ENCODE measurements at regions not wholly inside any gene's neighbourhood (a gene's known extent, or its start where the extent isn't known, plus 50 kb on each side); places are given as distances from the start of the nearest gene placed in this dataset.

DNA sequence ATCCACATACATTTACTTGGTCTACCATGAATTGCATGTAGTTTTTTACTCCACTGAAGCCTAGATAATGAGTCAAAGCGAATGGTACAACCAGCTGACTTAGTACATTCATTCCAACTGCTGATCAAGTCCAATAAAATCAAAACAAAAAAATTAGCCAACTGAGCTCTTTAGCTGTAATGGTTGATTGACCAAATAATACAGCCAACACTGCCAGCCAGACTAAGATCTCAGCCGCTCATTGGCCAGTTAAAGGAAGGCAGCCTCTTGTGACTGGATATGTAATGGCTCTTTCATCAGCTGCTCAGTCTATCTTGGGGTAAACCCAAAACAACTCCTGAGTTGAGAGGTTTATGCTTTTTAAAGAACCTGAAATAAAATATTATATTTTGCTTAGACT is 204.3 kb upstream of the RSPO3 start:
- Histone ChIP-seq H3K36me3 (ENCODE audit: insufficient read depth, low read length) (no peaks in the 10 kb centered on the region), H3K4me2 (ENCODE audit: low read length) (no peak overlapping the region), H3K9ac (ENCODE audit: low read length) (no peak overlapping the region), H3K4me1 (ENCODE audit: insufficient read depth, low read length) (no peaks in the 10 kb centered on the region), H3K27me3 (ENCODE audit: insufficient read depth, low read length) (no peaks in the 10 kb centered on the region), H3K27ac (ENCODE audit: low read depth, low read length) (no peak overlapping the region), H3K79me2 (ENCODE audit: insufficient read depth, low read length) (no peaks in the 10 kb centered on the region), H3K4me3 (ENCODE audit: insufficient read depth, low read depth, low read length) (no peak overlapping the region), H3K9me3 (ENCODE audit: insufficient read depth, low read depth, low read length) (no peaks in the 10 kb centered on the region), H2AFZ (ENCODE audit: low read depth, low read length) (no peak overlapping the region), H4K20me1 (ENCODE audit: insufficient read depth, low read length) (no peaks in the 10 kb centered on the region)
- H3K27me3 Mint-ChIP-seq (ENCODE audit: low read depth, unreplicated experiment) = no peaks in the 10 kb centered on the region
- H3K4me1 Mint-ChIP-seq (ENCODE audit: low read depth, unreplicated experiment) = peaks cover 2% of the 10 kb centered on the region
- no peaks in the 10 kb centered on the region for H3K9me3 Mint-ChIP-seq (ENCODE audit: unreplicated experiment)
- H3K4me3 Mint-ChIP-seq (ENCODE audit: unreplicated experiment) = no peak overlapping the region
- H3K27ac Mint-ChIP-seq (ENCODE audit: unreplicated experiment) = no peak overlapping the region
- H3K36me3 Mint-ChIP-seq (ENCODE audit: low read depth, unreplicated experiment) = no peaks in the 10 kb centered on the region
- no peak for TF ChIP-seq EZH2 (IDR thresholded peaks at IDR 0.05; ENCODE audit: insufficient read depth, low read length)
- TF ChIP-seq, protein P1, sequence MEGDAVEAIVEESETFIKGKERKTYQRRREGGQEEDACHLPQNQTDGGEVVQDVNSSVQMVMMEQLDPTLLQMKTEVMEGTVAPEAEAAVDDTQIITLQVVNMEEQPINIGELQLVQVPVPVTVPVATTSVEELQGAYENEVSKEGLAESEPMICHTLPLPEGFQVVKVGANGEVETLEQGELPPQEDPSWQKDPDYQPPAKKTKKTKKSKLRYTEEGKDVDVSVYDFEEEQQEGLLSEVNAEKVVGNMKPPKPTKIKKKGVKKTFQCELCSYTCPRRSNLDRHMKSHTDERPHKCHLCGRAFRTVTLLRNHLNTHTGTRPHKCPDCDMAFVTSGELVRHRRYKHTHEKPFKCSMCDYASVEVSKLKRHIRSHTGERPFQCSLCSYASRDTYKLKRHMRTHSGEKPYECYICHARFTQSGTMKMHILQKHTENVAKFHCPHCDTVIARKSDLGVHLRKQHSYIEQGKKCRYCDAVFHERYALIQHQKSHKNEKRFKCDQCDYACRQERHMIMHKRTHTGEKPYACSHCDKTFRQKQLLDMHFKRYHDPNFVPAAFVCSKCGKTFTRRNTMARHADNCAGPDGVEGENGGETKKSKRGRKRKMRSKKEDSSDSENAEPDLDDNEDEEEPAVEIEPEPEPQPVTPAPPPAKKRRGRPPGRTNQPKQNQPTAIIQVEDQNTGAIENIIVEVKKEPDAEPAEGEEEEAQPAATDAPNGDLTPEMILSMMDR (IDR thresholded peaks at IDR 0.05; ENCODE audit: insufficient read depth, low read depth, low read length) = no peak
- FAIRE-seq = peak; percentile 32
- no peak for DNase-seq (ENCODE audit: low read depth)

DNA sequence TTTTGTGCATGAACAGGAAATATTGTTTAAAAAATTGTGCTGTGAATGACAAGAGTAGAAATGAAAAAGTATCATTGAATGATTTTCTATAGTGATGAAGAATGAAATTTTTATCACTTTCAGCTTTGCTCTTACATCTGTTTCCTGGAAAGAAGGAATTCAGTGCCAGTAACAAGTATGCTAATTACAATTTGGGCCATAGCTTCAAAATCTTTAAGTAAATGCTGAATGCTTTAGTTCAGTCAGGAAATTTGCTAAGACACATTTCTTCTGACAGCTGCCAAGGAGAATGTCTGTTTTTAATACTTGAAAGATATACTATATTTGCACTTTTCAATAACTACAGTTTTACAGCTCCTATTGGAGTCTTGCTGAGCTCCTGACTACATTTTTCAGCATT is 203.7 kb upstream of the RSPO3 start:
- no peaks in the 10 kb centered on the region for H3K4me1 ChIP-seq (ENCODE audit: insufficient read depth, low read length)
- H2AFZ ChIP-seq (ENCODE audit: low read depth, low read length) = no peak overlapping the region
- Mint-ChIP-seq H3K36me3 (ENCODE audit: low read depth, unreplicated experiment) (no peaks in the 10 kb centered on the region), H3K27ac (ENCODE audit: unreplicated experiment) (no peak overlapping the region), H3K4me3 (ENCODE audit: unreplicated experiment) (no peak overlapping the region), H3K4me1 (ENCODE audit: low read depth, unreplicated experiment) (peaks cover 8% of the 10 kb centered on the region), H3K27me3 (ENCODE audit: low read depth, unreplicated experiment) (no peaks in the 10 kb centered on the region), H3K9me3 (ENCODE audit: unreplicated experiment) (no peaks in the 10 kb centered on the region)
- TF ChIP-seq, protein P1 (IDR thresholded peaks at IDR 0.05; ENCODE audit: insufficient read depth, low read depth, low read length) = no peak
- no peak for TF ChIP-seq EZH2 (IDR thresholded peaks at IDR 0.05; ENCODE audit: insufficient read depth, low read length)
- no peak for FAIRE-seq
- DNase-seq (ENCODE audit: low read depth) = no peak
- H3K4me3 ChIP-seq (ENCODE audit: insufficient read depth, low read depth, low read length) = no peak overlapping the region
- no peaks in the 10 kb centered on the region for H4K20me1 ChIP-seq (ENCODE audit: insufficient read depth, low read length)
- H3K4me2 ChIP-seq (ENCODE audit: low read length) = no peak overlapping the region
- H3K9me3 ChIP-seq (ENCODE audit: insufficient read depth, low read depth, low read length) = no peaks in the 10 kb centered on the region
- H3K36me3 ChIP-seq (ENCODE audit: insufficient read depth, low read length) = no peaks in the 10 kb centered on the region
- no peaks in the 10 kb centered on the region for H3K27me3 ChIP-seq (ENCODE audit: insufficient read depth, low read length)
- no peak overlapping the region for H3K9ac ChIP-seq (ENCODE audit: low read length)
- H3K79me2 ChIP-seq (ENCODE audit: insufficient read depth, low read length) = no peaks in the 10 kb centered on the region
- H3K27ac ChIP-seq (ENCODE audit: low read depth, low read length) = no peak overlapping the region

DNA sequence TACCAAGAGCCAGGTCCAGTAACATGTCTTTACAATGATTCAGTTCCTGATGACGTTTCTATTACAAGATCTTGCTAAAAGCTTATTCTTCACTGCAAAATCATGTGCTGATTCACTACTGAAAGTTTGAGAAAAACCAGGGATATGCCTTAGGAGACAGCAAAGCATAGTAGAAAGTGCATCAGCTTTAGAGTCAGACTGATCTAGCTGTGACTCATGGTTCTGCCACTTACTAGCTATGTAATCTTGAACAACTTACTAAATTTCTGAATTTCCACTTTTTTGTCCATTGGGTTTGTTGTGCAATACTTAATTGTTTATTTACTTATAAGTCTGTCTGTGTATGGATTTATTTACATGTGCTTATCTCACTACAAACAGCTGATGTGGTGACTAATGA is 198.5 kb upstream of the RSPO3 start:
- Histone ChIP-seq H3K4me2 (ENCODE audit: low read length) (peak overlapping the region; percentile 29), H3K27ac (ENCODE audit: low read depth, low read length) (peak overlapping the region; percentile 66), H3K27me3 (ENCODE audit: insufficient read depth, low read length) (no peaks in the 10 kb centered on the region), H3K4me1 (ENCODE audit: insufficient read depth, low read length) (no peaks in the 10 kb centered on the region), H2AFZ (ENCODE audit: low read depth, low read length) (no peak overlapping the region), H4K20me1 (ENCODE audit: insufficient read depth, low read length) (no peaks in the 10 kb centered on the region), H3K4me3 (ENCODE audit: insufficient read depth, low read depth, low read length) (no peak overlapping the region), H3K36me3 (ENCODE audit: insufficient read depth, low read length) (no peaks in the 10 kb centered on the region), H3K9ac (ENCODE audit: low read length) (no peak overlapping the region), H3K79me2 (ENCODE audit: insufficient read depth, low read length) (no peaks in the 10 kb centered on the region), H3K9me3 (ENCODE audit: insufficient read depth, low read depth, low read length) (no peaks in the 10 kb centered on the region)
- H3K4me3 Mint-ChIP-seq (ENCODE audit: unreplicated experiment) = no peak overlapping the region
- TF ChIP-seq, protein P1 (IDR thresholded peaks at IDR 0.05; ENCODE audit: insufficient read depth, low read depth, low read length) = no peak
- TF ChIP-seq EZH2 (IDR thresholded peaks at IDR 0.05; ENCODE audit: insufficient read depth, low read length) = no peak
- peak overlapping the region; percentile 83 for H3K27ac Mint-ChIP-seq (ENCODE audit: unreplicated experiment)
- no peaks in the 10 kb centered on the region for H3K27me3 Mint-ChIP-seq (ENCODE audit: low read depth, unreplicated experiment)
- H3K4me1 Mint-ChIP-seq (ENCODE audit: low read depth, unreplicated experiment) = peaks cover 13% of the 10 kb centered on the region
- H3K36me3 Mint-ChIP-seq (ENCODE audit: low read depth, unreplicated experiment) = no peaks in the 10 kb centered on the region
- FAIRE-seq = peak; percentile 100
- H3K9me3 Mint-ChIP-seq (ENCODE audit: unreplicated experiment) = no peaks in the 10 kb centered on the region
- DNase-seq (ENCODE audit: low read depth) = peak; percentile 94
